Mucosa of stomach (tissue), 1 donor: ENCODE measurements at regions not wholly inside any gene's neighbourhood (a gene's known extent, or its start where the extent isn't known, plus 50 kb on each side); places are given as distances from the start of the nearest gene placed in this dataset.
"Not testable (repeated sequence)": the region's sequence is repeated elsewhere in the genome, so short reads cannot be mapped to it uniquely, and the experiment has no call there.

Experiments
- H3K27me3 ChIP-seq: one replicate; pipeline ENCODE4 v1.7.0; 2013; ENCODE audit warnings: mild to moderate bottlenecking, low read length; ENCODE audit not compliant: control insufficient read depth, insufficient read depth
- H3K36me3 ChIP-seq: one replicate; pipeline ENCODE4 v1.7.0; 2013; ENCODE audit warnings: low read length; ENCODE audit not compliant: control insufficient read depth, insufficient read depth
- H3K4me1 ChIP-seq: one replicate; pipeline ENCODE4 v1.7.0; 2013; ENCODE audit warnings: mild to moderate bottlenecking, low read length; ENCODE audit not compliant: control insufficient read depth, insufficient read depth
- H3K4me3 ChIP-seq: one replicate; pipeline ENCODE4 v1.7.0; 2013; ENCODE audit warnings: low read length
- H3K9ac ChIP-seq: one replicate; pipeline ENCODE4 v1.7.0; 2013; ENCODE audit warnings: mild to moderate bottlenecking, low read length, moderate library complexity
- H3K9me3 ChIP-seq: one replicate; pipeline ENCODE4 v1.7.0; 2013; ENCODE audit warnings: mild to moderate bottlenecking, low read length, moderate library complexity; ENCODE audit not compliant: control insufficient read depth
- donor health status: Pancreatic carcinoma.

DNA sequence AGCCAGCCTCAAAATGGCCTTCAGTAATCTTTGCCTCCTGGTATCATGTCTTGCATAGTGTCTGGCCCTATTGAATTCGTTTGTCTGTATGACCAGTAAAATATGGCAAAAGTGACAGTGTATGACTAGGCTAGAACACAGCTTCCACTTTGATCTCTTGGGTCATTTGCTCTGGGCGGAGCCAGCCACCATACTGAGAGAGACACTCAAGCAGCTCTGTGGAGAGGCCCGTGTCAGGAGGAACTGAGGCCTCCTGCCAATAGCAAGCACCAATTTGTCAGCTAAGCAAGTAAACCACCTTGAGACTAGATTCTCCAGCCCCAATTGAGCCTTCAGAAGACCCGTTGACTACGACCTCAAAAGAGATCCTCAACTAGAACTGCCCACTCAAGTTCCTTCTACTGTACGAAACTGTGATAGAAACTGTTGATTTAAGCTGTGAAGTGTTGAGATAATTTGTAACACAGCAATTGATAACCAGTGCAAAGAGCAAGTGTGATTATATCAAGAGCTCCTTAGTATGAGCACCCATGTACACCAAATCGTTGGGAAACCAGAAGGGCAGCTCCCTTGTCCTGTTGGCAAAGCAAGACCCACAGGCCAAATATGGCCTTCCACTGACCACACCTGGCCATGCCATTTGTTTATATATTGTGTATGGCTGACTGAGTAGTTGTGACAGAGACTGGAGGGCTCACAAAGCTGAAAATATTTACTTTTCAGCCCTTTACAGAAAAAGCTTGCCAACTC, 52.7 kb upstream of the SERBP1 start:
- H3K4me3 ChIP-seq: no peak overlapping the region
- peaks cover 18% of the 10 kb centered on the region for H3K4me1 ChIP-seq
- H3K36me3 ChIP-seq: no peaks in the 10 kb centered on the region
- no peak overlapping the region for H3K9ac ChIP-seq
- no peaks in the 10 kb centered on the region for H3K9me3 ChIP-seq
- no peaks in the 10 kb centered on the region for H3K27me3 ChIP-seq

- Histone ChIP-seq H3K4me3 (no peak overlapping the region), H3K27me3 (no peaks in the 10 kb centered on the region)
These were observed 54.3 kb upstream of the SERBP1 start for GRCh38 chr1:67484492-67484891.

GRCh38 chr1:67485046-67485811, 55.0 kb upstream of the SERBP1 start:
- Histone ChIP-seq H3K9me3 (no peaks in the 10 kb centered on the region), H3K27me3 (no peaks in the 10 kb centered on the region), H3K9ac (no peak overlapping the region)

More at GRCh38 chr1:67484492-67484891, 54.3 kb upstream of the SERBP1 start:
- Histone ChIP-seq H3K9ac (no peak overlapping the region), H3K4me1 (peaks cover 11% of the 10 kb centered on the region), H3K9me3 (no peaks in the 10 kb centered on the region), H3K36me3 (no peaks in the 10 kb centered on the region)

GRCh38 chr1:67489643-67490042, 59.4 kb upstream of the SERBP1 start:
- H3K36me3 ChIP-seq: no peaks in the 10 kb centered on the region
- H3K9ac ChIP-seq: no peak overlapping the region
- no peak overlapping the region for H3K4me3 ChIP-seq
- no peaks in the 10 kb centered on the region for H3K9me3 ChIP-seq
- H3K27me3 ChIP-seq: no peaks in the 10 kb centered on the region
- peaks cover 10% of the 10 kb centered on the region for H3K4me1 ChIP-seq

More at GRCh38 chr1:67485046-67485811, 55.0 kb upstream of the SERBP1 start:
- Histone ChIP-seq H3K4me1 (peaks cover 10% of the 10 kb centered on the region), H3K36me3 (no peaks in the 10 kb centered on the region), H3K4me3 (no peak overlapping the region)

DNA sequence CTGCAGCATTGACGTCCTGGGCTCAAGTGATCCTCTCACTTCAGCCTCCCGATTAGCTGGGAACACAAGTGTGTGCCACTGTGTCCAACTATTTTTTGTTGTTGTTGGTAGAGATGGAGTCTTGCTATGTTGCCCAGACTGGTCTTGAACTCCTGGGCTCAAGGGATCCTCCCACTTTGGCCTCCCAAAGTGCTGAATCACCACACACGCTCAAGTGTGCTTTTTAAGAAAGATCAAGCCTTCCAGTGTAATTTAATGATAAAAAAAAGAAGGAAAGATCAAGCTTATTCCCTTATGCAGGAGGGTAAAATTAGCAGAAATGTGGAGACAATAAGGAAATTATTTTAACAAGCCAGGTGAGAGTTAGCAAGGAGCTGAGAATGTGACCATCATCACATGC, 61.1 kb upstream of the SERBP1 start:
- no peak overlapping the region for H3K4me3 ChIP-seq
- no peaks in the 10 kb centered on the region for H3K9me3 ChIP-seq
- H3K9ac ChIP-seq: no peak overlapping the region
- H3K4me1 ChIP-seq: no peaks in the 10 kb centered on the region
- no peaks in the 10 kb centered on the region for H3K27me3 ChIP-seq
- H3K36me3 ChIP-seq: no peaks in the 10 kb centered on the region

GRCh38 chr1:67493148-67493547, 62.9 kb upstream of the SERBP1 start:
- no peaks in the 10 kb centered on the region for H3K4me1 ChIP-seq
- H3K36me3 ChIP-seq: no peaks in the 10 kb centered on the region
- H3K9ac ChIP-seq: no peak overlapping the region
- H3K27me3 ChIP-seq: no peaks in the 10 kb centered on the region
- H3K9me3 ChIP-seq: no peaks in the 10 kb centered on the region
- H3K4me3 ChIP-seq: no peak overlapping the region

DNA sequence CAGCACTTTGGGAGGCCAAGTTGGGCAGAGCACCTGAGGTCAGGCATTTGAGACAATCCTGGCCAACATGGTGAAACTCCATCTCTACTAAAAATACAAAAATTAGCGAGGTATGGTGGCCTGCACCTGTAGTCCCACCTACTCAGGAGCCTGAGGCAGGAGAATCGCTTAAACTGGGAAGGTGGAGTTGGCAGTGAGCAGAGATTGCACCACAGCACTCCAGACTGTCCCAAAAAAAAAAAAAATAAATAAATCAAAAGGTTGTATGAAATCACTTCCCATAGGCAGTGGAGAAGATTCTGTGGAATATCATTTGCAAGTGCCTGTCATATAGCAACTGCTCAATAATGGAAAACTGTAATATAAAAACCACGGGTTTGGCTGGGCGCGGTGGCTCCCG, 65.1 kb upstream of the SERBP1 start:
- Histone ChIP-seq H3K9ac (no peak overlapping the region), H3K9me3 (no peaks in the 10 kb centered on the region), H3K4me3 (no peak overlapping the region), H3K36me3 (no peaks in the 10 kb centered on the region), H3K27me3 (no peaks in the 10 kb centered on the region), H3K4me1 (peaks cover 1% of the 10 kb centered on the region)

DNA sequence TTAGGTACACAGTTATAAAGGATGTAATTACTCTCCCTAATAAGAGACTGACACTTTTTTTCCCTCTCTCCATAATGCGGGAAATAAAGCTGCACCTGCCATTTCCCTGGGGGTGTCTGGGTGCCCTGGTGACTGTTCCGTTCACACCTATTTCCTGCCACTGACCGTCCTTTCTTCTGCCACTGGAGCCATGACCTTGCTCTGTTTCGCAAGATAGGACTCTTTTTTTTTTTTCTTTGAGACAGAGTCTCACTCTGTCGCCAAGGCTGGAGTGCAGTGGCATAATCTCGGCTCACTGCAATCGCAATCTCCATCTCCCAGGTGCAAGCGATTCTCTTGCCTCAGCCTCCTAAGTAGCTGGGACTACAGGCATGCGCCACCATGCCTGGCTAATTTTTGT, 66.1 kb upstream of the SERBP1 start:
- Histone ChIP-seq H3K9me3 (no peaks in the 10 kb centered on the region), H3K4me1 (peaks cover 5% of the 10 kb centered on the region), H3K9ac (no peak overlapping the region), H3K4me3 (no peak overlapping the region), H3K36me3 (no peaks in the 10 kb centered on the region), H3K27me3 (no peaks in the 10 kb centered on the region)

GRCh38 chr1:67500413-67500959, 70.3 kb upstream of the SERBP1 start:
- Histone ChIP-seq H3K9me3 (no peaks in the 10 kb centered on the region), H3K9ac (peak overlapping the region; percentile 16), H3K27me3 (no peaks in the 10 kb centered on the region), H3K4me1 (peaks cover 5% of the 10 kb centered on the region), H3K36me3 (no peaks in the 10 kb centered on the region), H3K4me3 (no peak overlapping the region)

DNA sequence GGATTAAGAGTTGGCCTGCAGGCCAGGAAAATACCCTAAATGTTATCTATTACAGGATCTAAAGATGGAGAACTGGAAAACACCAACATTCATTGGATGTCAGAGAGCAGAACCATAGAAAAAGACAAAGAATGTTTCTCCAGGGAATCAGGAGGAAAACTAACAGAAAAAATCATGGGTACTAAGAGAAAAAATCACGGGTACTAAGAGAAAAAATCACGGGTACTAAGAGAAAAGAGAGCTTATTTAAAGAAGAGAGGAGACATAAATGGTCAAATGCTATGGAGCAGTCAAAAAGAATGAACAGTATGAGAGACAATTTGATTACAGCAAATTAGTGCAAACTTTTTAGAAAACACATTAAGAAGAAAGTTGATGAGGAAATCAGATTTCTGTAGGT, 73.8 kb upstream of the SERBP1 start:
- H3K9me3 ChIP-seq: no peaks in the 10 kb centered on the region
- H3K27me3 ChIP-seq: no peaks in the 10 kb centered on the region
- H3K9ac ChIP-seq: no peak overlapping the region
- H3K4me1 ChIP-seq: peaks cover 5% of the 10 kb centered on the region
- H3K4me3 ChIP-seq: no peak overlapping the region
- H3K36me3 ChIP-seq: no peaks in the 10 kb centered on the region

GRCh38 chr1:67513392-67514294, 83.4 kb upstream of the SERBP1 start:
- H3K27me3 ChIP-seq, H3K4me3 ChIP-seq: not testable (repeated sequence)

More at GRCh38 chr1:67513392-67514294, 83.4 kb upstream of the SERBP1 start:
- H3K9me3 ChIP-seq, H3K36me3 ChIP-seq, H3K9ac ChIP-seq, H3K4me1 ChIP-seq: not testable (repeated sequence)
